ENCODE measurements at regions not wholly inside any gene's neighbourhood (a gene's known extent, or its start where the extent isn't known, plus 50 kb on each side); places are given as distances from the start of the nearest gene placed in this dataset.

DNA sequence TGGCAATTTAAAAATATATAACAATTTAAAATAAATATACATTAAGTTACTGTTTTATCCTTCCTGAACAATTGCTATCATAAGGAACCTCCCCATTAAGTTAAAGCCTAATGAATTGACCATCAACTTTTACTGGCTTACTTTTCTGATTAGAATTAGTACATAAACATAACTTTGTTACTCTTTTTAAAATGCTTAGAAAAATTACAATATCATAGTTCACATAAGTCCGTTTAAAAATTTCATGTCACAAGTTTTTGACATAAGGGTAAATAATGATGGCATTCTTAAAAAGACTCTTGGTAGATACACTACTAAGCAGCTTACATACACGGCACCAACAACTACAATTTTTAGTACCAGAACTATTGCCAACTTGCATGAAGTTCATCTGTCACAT, 1308.6 kb downstream of the FSCB start:
- TF ChIP-seq, protein P1, sequence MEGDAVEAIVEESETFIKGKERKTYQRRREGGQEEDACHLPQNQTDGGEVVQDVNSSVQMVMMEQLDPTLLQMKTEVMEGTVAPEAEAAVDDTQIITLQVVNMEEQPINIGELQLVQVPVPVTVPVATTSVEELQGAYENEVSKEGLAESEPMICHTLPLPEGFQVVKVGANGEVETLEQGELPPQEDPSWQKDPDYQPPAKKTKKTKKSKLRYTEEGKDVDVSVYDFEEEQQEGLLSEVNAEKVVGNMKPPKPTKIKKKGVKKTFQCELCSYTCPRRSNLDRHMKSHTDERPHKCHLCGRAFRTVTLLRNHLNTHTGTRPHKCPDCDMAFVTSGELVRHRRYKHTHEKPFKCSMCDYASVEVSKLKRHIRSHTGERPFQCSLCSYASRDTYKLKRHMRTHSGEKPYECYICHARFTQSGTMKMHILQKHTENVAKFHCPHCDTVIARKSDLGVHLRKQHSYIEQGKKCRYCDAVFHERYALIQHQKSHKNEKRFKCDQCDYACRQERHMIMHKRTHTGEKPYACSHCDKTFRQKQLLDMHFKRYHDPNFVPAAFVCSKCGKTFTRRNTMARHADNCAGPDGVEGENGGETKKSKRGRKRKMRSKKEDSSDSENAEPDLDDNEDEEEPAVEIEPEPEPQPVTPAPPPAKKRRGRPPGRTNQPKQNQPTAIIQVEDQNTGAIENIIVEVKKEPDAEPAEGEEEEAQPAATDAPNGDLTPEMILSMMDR (IDR thresholded peaks at IDR 0.05) = no peak
- no peak for TF ChIP-seq EZH2 (IDR thresholded peaks at IDR 0.05; ENCODE audit: borderline replicate concordance, insufficient read depth, low read depth, low read length, poor library complexity, severe bottlenecking)

All from B cell (primary cell).